Adrenal gland (tissue), 5 donors: ENCODE measurements at regions not wholly inside any gene's neighbourhood (a gene's known extent, or its start where the extent isn't known, plus 50 kb on each side); places are given as distances from the start of the nearest gene placed in this dataset.

Experiments used
- POLR2A ChIP-seq, 2 donors: fragments of 450-650 bp; IDR thresholded peaks; one replicate each; pipeline ENCODE4 v1.6.1; 2017; ENCODE audit warnings: antibody characterized with exemption in 2 of 2, mild to moderate bottlenecking in 2 of 2, moderate library complexity in 1 of 2
- TF ChIP-seq, protein P1 (sequence below), 6 experiments: fragments of 450-650 bp in 4 of 6; fragments of 200-600 bp in 2 of 6; sonication (generic) in 1 of 6; IDR thresholded peaks; 1 replicate in 5 of 6; 2 replicates in 1 of 6; pipeline versions ENCODE4 v1.5.1 to v1.8.0; 2016 to 2021; ENCODE audit warnings: antibody characterized with exemption in 6 of 6, mild to moderate bottlenecking in 2 of 6, moderate library complexity in 1 of 6
- donor health status: DM: no; HTN: no; CAD: no.

DNA sequence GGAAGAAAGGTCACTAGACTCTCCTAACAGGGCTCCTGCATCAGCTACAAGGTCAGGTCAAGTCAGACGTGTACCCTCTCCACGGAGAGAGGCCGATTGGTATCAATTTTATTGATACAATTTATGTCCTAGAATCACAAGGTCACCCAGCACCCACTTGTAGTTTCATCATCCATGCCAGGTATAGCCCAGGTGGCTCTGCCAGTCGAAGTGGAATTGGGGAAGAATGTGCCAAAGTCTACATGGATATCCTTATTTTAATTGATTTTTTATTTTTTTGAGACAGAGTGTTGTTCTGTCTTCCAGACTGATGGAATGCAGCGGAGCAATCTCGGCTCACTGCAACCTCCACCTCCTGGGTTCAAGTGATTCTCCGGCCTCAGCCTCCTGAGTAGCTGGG is 334.1 kb downstream of the SHANK2 start:
- TF ChIP-seq, protein P1, sequence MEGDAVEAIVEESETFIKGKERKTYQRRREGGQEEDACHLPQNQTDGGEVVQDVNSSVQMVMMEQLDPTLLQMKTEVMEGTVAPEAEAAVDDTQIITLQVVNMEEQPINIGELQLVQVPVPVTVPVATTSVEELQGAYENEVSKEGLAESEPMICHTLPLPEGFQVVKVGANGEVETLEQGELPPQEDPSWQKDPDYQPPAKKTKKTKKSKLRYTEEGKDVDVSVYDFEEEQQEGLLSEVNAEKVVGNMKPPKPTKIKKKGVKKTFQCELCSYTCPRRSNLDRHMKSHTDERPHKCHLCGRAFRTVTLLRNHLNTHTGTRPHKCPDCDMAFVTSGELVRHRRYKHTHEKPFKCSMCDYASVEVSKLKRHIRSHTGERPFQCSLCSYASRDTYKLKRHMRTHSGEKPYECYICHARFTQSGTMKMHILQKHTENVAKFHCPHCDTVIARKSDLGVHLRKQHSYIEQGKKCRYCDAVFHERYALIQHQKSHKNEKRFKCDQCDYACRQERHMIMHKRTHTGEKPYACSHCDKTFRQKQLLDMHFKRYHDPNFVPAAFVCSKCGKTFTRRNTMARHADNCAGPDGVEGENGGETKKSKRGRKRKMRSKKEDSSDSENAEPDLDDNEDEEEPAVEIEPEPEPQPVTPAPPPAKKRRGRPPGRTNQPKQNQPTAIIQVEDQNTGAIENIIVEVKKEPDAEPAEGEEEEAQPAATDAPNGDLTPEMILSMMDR (IDR thresholded peaks at IDR 0.05), result no peak
- TF ChIP-seq POLR2A (IDR thresholded peaks at IDR 0.05), result no peak
